ENCODE measurements at regions not wholly inside any gene's neighbourhood (a gene's known extent, or its start where the extent isn't known, plus 50 kb on each side); places are given as distances from the start of the nearest gene placed in this dataset.

GRCh38 chr4:54386693-54387092 is 157.6 kb downstream of the PDGFRA start:
- no peak for DNase-seq (ENCODE audit: low spot score)
- H3K4me2 ChIP-seq (ENCODE audit: low read depth, low read length) = no peak overlapping the region
- H3K27me3 ChIP-seq (ENCODE audit: control insufficient read depth in 1 of 2, insufficient read depth in 2 of 2, low read length in 2 of 2) = peaks cover 0 to 2% of the 10 kb centered on the region in 2 experiments; a peak in 1 of 5 replicates
- H4K20me1 ChIP-seq (ENCODE audit: insufficient read depth, low read length) = no peaks in the 10 kb centered on the region
- ATAC-seq = no peak
- no peak overlapping the region for H2AFZ ChIP-seq (ENCODE audit: low read length)
- POLR2A ChIA-PET = no interaction called here
- H3K27ac ChIP-seq (ENCODE audit: extremely low read length, insufficient read depth, low read length) = no peak overlapping the region
- BruUV-seq (replicated peaks) = no TSS peak
- H3K4me1 ChIP-seq (ENCODE audit: insufficient read depth, low read length) = no peaks in the 10 kb centered on the region
- H3K9me3 ChIP-seq (ENCODE audit: low read length) = no peaks in the 10 kb centered on the region
- in situ Hi-C loops (cut with HindIII; ENCODE audit: extremely low pct_ligation_motif_present, low pct_unique_long_range_greater_than_20kb) = no loop called here
- H3K9ac ChIP-seq (ENCODE audit: insufficient read depth, low read depth, low read length) = no peak overlapping the region
- no peak for FAIRE-seq
- 50% methylated on average over 1 of the region's 1 CpG for WGBS (ENCODE audit: low lambda C conversion rate)
- no peaks in the 10 kb centered on the region for H3K79me2 ChIP-seq (ENCODE audit: insufficient read depth, low read length)
- CTCF ChIA-PET (ENCODE audit: low intra/inter-chr PET ratio, low total read pairs) = no interaction called here
- H3K36me3 ChIP-seq (replicated peaks in 1 of 2; ENCODE audit: control insufficient read depth in 1 of 2, insufficient read depth in 2 of 2, low read length in 2 of 2) = no peaks in the 10 kb centered on the region
- no peak overlapping the region for H3K4me3 ChIP-seq (replicated peaks in 1 of 3; ENCODE audit: insufficient read depth in 1 of 3, low read depth in 2 of 3, low read length in 3 of 3)
- intact Hi-C loops (cut with micrococcal nuclease; ENCODE audit: unreplicated experiment) = no loop called here
- TF ChIP-seq RXRA (CRISPR knock-in tag; IDR thresholded peaks at IDR 0.05) (no peak), FOXJ3 (CRISPR knock-in tag; IDR thresholded peaks at IDR 0.05; ENCODE audit: borderline replicate concordance) (no peak), SATB2 (CRISPR knock-in tag; IDR thresholded peaks at IDR 0.05) (no peak), ATF1 (CRISPR knock-in tag; IDR thresholded peaks at IDR 0.05) (no peak), SAFB2 (CRISPR knock-in tag; IDR thresholded peaks at IDR 0.05; ENCODE audit: borderline replicate concordance, low read depth) (no peak)
- TF ChIP-seq, protein P1, sequence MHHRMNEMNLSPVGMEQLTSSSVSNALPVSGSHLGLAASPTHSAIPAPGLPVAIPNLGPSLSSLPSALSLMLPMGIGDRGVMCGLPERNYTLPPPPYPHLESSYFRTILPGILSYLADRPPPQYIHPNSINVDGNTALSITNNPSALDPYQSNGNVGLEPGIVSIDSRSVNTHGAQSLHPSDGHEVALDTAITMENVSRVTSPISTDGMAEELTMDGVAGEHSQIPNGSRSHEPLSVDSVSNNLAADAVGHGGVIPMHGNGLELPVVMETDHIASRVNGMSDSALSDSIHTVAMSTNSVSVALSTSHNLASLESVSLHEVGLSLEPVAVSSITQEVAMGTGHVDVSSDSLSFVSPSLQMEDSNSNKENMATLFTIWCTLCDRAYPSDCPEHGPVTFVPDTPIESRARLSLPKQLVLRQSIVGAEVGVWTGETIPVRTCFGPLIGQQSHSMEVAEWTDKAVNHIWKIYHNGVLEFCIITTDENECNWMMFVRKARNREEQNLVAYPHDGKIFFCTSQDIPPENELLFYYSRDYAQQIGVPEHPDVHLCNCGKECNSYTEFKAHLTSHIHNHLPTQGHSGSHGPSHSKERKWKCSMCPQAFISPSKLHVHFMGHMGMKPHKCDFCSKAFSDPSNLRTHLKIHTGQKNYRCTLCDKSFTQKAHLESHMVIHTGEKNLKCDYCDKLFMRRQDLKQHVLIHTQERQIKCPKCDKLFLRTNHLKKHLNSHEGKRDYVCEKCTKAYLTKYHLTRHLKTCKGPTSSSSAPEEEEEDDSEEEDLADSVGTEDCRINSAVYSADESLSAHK (CRISPR knock-in tag; IDR thresholded peaks at IDR 0.05; ENCODE audit: borderline replicate concordance) = no peak

- Histone ChIP-seq H4K20me1 (ENCODE audit: insufficient read depth, low read length) (no peaks in the 10 kb centered on the region), H3K4me3 (replicated peaks in 1 of 3; ENCODE audit: insufficient read depth in 1 of 3, low read depth in 2 of 3, low read length in 3 of 3) (no peak overlapping the region), H3K9me3 (ENCODE audit: low read length) (no peaks in the 10 kb centered on the region), H3K36me3 (replicated peaks in 1 of 2; ENCODE audit: control insufficient read depth in 1 of 2, insufficient read depth in 2 of 2, low read length in 2 of 2) (no peaks in the 10 kb centered on the region), H3K27ac (ENCODE audit: extremely low read length, insufficient read depth, low read length) (no peak overlapping the region), H3K79me2 (ENCODE audit: insufficient read depth, low read length) (no peaks in the 10 kb centered on the region), H3K9ac (ENCODE audit: insufficient read depth, low read depth, low read length) (no peak overlapping the region), H3K27me3 (ENCODE audit: control insufficient read depth in 1 of 2, insufficient read depth in 2 of 2, low read length in 2 of 2) (no peaks in the 10 kb centered on the region; a peak in 1 of 5 replicates), H3K4me1 (ENCODE audit: insufficient read depth, low read length) (no peaks in the 10 kb centered on the region), H3K4me2 (ENCODE audit: low read depth, low read length) (no peak overlapping the region), H2AFZ (ENCODE audit: low read length) (no peak overlapping the region)
- CTCF ChIA-PET (ENCODE audit: low intra/inter-chr PET ratio, low total read pairs) = no interaction called here
- BruUV-seq (replicated peaks) = no TSS peak
- 7% methylated on average over 3 of the region's 3 CpGs for WGBS (ENCODE audit: low lambda C conversion rate)
- in situ Hi-C loops (cut with HindIII; ENCODE audit: extremely low pct_ligation_motif_present, low pct_unique_long_range_greater_than_20kb) = no loop called here
- intact Hi-C loops (cut with micrococcal nuclease; ENCODE audit: unreplicated experiment) = no loop called here
- ATAC-seq (no peak), DNase-seq (ENCODE audit: low spot score) (no peak), FAIRE-seq (no peak)
- POLR2A ChIA-PET = no interaction called here
- TF ChIP-seq IRF2 (CRISPR knock-in tag; IDR thresholded peaks at IDR 0.05) (no peak), ZNF383 (CRISPR knock-in tag; IDR thresholded peaks at IDR 0.05; ENCODE audit: borderline replicate concordance) (no peak), ZFY (CRISPR knock-in tag; IDR thresholded peaks at IDR 0.05) (no peak), SIX1 (CRISPR knock-in tag; IDR thresholded peaks at IDR 0.05; ENCODE audit: borderline replicate concordance) (no peak), FOXA3 (CRISPR knock-in tag; IDR thresholded peaks at IDR 0.05) (no peak), ZNF687 (CRISPR knock-in tag; IDR thresholded peaks at IDR 0.05) (no peak), CEBPB (IDR thresholded peaks at IDR 0.05; ENCODE audit: borderline replicate concordance, low read depth, low read length) (no peak)
Observed at GRCh38 chr4:54390670-54391069, 161.6 kb downstream of the PDGFRA start.
